DOHH2 (cell line): ENCODE measurements at regions not wholly inside any gene's neighbourhood (a gene's known extent, or its start where the extent isn't known, plus 50 kb on each side); places are given as distances from the start of the nearest gene placed in this dataset.
A peak's percentile ranks its signal among the peaks of the same experiment; 100 is the strongest.

ENCODE experiments used
- H3F3A ChIP-seq: fragments of 200-600 bp; sonication (generic), shearing (Covaris generic); 2 replicates; pipeline ENCODE4 v1.6.0; 2016; ENCODE audit warnings: antibody characterized with exemption, mild to moderate bottlenecking; ENCODE audit not compliant: control insufficient read depth, insufficient read depth
- H3K27ac ChIP-seq: fragments of 200-600 bp; sonication (generic); 2 replicates; pipeline ENCODE4 v1.5.1; 2014; ENCODE audit warnings: low read depth, mild to moderate bottlenecking, low read length, moderate library complexity
- H3K27me3 ChIP-seq: fragments of 200-600 bp; sonication (generic); 2 replicates; pipeline ENCODE4 v1.6.1; 2014; ENCODE audit warnings: mild to moderate bottlenecking, low read length, mixed read lengths; ENCODE audit not compliant: control insufficient read depth
- H3K36me3 ChIP-seq: fragments of 200-600 bp; sonication (generic); 2 replicates; pipeline ENCODE4 v1.6.1; 2014; ENCODE audit warnings: mild to moderate bottlenecking, low read length, moderate library complexity, mixed read lengths; ENCODE audit not compliant: control insufficient read depth
- H3K4me1 ChIP-seq: fragments of 200-600 bp; sonication (generic); 2 replicates; pipeline ENCODE4 v1.6.1; 2014; ENCODE audit warnings: mild to moderate bottlenecking, low read length, mixed read lengths; ENCODE audit not compliant: control insufficient read depth
- H3K4me2 ChIP-seq: fragments of 200-600 bp; sonication (generic); 2 replicates; pipeline ENCODE4 v1.6.0; 2014; ENCODE audit warnings: mild to moderate bottlenecking, low read length, moderate library complexity
- H3K4me3 ChIP-seq: fragments of 200-600 bp; sonication (generic); 2 replicates; pipeline ENCODE4 v1.5.1; 2014; ENCODE audit warnings: mild to moderate bottlenecking, low read length, mixed read lengths
- H3K79me2 ChIP-seq: fragments of 200-600 bp; sonication (generic); 2 replicates; pipeline ENCODE4 v1.6.1; 2014; ENCODE audit warnings: mild to moderate bottlenecking, low read length, mixed read lengths; ENCODE audit not compliant: control insufficient read depth
- H3K9me2 ChIP-seq: fragments of 200-600 bp; sonication (generic); replicated peaks from 2 replicates; pipeline ENCODE4 v1.6.1; 2014; ENCODE audit warnings: mild to moderate bottlenecking, low read length, mixed read lengths; ENCODE audit not compliant: control insufficient read depth
- H3K9me3 ChIP-seq: fragments of 200-600 bp; sonication (generic); 2 replicates; pipeline ENCODE4 v1.6.1; 2014; ENCODE audit warnings: antibody characterized with exemption, low read length, mixed read lengths; ENCODE audit not compliant: control insufficient read depth, insufficient read depth
- H4K20me1 ChIP-seq: fragments of 200-600 bp; sonication (generic); 2 replicates; pipeline ENCODE4 v1.6.0; 2014; ENCODE audit warnings: low read depth, mild to moderate bottlenecking, antibody characterized with exemption, low read length, moderate library complexity; ENCODE audit not compliant: control insufficient read depth, insufficient read depth
- EZH2phosphoT487 ChIP-seq: fragments of 200-600 bp; sonication (generic); IDR thresholded peaks from 2 replicates; pipeline ENCODE4 v1.6.1; 2017; ENCODE audit warnings: borderline replicate concordance, mild to moderate bottlenecking, antibody characterized with exemption, low read length, moderate library complexity, mixed read lengths
- TF ChIP-seq, protein P1 (sequence below): fragments of 200-600 bp; sonication (generic); IDR thresholded peaks from one replicate; pipeline ENCODE4 v1.5.1; 2014; ENCODE audit warnings: antibody characterized with exemption, mild to moderate bottlenecking, low read depth, low read length; ENCODE audit not compliant: poor library complexity, severe bottlenecking

DNA sequence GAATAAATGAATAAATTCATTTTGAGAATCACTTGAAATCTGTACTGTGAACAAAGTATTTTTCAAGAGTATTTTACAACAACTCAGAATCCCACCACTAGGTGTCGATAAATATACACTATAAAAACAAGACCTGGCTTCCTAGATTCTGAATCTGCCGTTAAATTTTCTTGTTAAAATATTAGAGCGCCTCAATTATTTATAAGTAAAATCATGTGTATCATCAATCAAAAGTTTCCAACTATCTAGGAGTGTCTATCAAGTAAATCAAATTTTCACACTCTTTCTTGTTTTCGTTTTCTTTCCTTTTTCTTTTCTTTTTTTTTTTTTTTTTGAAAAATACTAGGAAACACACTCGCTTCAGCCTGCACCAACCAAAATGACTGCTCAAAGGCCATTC is 179.2 kb upstream of the DCN start:
- Histone ChIP-seq H3K79me2 (no peaks in the 10 kb centered on the region), H3K9me2 (no peaks in the 10 kb centered on the region), H3K27ac (no peak overlapping the region), H3K4me2 (no peak overlapping the region), H3K9me3 (no peaks in the 10 kb centered on the region), H3K36me3 (no peaks in the 10 kb centered on the region), H4K20me1 (no peaks in the 10 kb centered on the region), H3F3A (no peaks in the 10 kb centered on the region), H3K27me3 (peaks cover 6% of the 10 kb centered on the region), H3K4me3 (no peak overlapping the region), H3K4me1 (no peaks in the 10 kb centered on the region)
- TF ChIP-seq EZH2phosphoT487, result no peak
- TF ChIP-seq, protein P1, sequence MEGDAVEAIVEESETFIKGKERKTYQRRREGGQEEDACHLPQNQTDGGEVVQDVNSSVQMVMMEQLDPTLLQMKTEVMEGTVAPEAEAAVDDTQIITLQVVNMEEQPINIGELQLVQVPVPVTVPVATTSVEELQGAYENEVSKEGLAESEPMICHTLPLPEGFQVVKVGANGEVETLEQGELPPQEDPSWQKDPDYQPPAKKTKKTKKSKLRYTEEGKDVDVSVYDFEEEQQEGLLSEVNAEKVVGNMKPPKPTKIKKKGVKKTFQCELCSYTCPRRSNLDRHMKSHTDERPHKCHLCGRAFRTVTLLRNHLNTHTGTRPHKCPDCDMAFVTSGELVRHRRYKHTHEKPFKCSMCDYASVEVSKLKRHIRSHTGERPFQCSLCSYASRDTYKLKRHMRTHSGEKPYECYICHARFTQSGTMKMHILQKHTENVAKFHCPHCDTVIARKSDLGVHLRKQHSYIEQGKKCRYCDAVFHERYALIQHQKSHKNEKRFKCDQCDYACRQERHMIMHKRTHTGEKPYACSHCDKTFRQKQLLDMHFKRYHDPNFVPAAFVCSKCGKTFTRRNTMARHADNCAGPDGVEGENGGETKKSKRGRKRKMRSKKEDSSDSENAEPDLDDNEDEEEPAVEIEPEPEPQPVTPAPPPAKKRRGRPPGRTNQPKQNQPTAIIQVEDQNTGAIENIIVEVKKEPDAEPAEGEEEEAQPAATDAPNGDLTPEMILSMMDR, result peak; percentile 48

DNA sequence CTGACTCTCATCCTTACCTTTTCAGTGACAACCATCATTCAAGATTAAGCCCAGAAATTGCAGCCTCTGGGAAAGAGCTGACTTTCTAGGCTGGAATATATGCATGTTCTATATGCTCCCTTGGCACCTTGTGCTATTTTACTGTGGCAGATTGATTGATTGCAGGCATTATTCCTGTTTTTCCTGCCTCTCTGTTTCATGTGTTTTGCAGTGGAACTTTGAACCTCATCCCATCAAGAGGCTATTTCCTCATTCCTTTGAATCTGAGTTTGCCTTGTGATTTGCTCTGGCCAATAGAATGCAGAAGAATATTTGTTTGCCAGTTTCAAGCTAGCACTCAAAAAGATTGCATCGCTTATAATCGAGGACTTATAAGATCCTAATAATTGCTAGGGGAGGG is 174.8 kb upstream of the DCN start:
- Histone ChIP-seq H3K9me2 (no peaks in the 10 kb centered on the region), H3K36me3 (no peaks in the 10 kb centered on the region), H3F3A (no peaks in the 10 kb centered on the region), H3K4me1 (no peaks in the 10 kb centered on the region), H3K4me3 (no peak overlapping the region), H3K27me3 (peaks cover 11% of the 10 kb centered on the region), H3K4me2 (no peak overlapping the region), H3K79me2 (no peaks in the 10 kb centered on the region), H3K27ac (no peak overlapping the region), H3K9me3 (no peaks in the 10 kb centered on the region), H4K20me1 (no peaks in the 10 kb centered on the region)
- TF ChIP-seq EZH2phosphoT487, result no peak
- TF ChIP-seq, protein P1, result no peak

- H3K9me2 ChIP-seq, result no peaks in the 10 kb centered on the region
- no peaks in the 10 kb centered on the region for H3K36me3 ChIP-seq
- no peak overlapping the region for H3K4me3 ChIP-seq
- H4K20me1 ChIP-seq, result no peaks in the 10 kb centered on the region
- TF ChIP-seq EZH2phosphoT487, result no peak
- TF ChIP-seq, protein P1, result no peak
- H3K9me3 ChIP-seq, result no peaks in the 10 kb centered on the region
- H3F3A ChIP-seq, result no peaks in the 10 kb centered on the region
- H3K4me1 ChIP-seq, result no peaks in the 10 kb centered on the region
- H3K27me3 ChIP-seq, result peaks cover 11% of the 10 kb centered on the region
- H3K27ac ChIP-seq, result no peak overlapping the region
- H3K79me2 ChIP-seq, result no peaks in the 10 kb centered on the region
- no peak overlapping the region for H3K4me2 ChIP-seq
Observed at GRCh38 chr12:91356405-91356804, 173.8 kb upstream of the DCN start.
